ENCODE measurements at regions not wholly inside any gene's neighbourhood (a gene's known extent, or its start where the extent isn't known, plus 50 kb on each side); places are given as distances from the start of the nearest gene placed in this dataset.

DNA sequence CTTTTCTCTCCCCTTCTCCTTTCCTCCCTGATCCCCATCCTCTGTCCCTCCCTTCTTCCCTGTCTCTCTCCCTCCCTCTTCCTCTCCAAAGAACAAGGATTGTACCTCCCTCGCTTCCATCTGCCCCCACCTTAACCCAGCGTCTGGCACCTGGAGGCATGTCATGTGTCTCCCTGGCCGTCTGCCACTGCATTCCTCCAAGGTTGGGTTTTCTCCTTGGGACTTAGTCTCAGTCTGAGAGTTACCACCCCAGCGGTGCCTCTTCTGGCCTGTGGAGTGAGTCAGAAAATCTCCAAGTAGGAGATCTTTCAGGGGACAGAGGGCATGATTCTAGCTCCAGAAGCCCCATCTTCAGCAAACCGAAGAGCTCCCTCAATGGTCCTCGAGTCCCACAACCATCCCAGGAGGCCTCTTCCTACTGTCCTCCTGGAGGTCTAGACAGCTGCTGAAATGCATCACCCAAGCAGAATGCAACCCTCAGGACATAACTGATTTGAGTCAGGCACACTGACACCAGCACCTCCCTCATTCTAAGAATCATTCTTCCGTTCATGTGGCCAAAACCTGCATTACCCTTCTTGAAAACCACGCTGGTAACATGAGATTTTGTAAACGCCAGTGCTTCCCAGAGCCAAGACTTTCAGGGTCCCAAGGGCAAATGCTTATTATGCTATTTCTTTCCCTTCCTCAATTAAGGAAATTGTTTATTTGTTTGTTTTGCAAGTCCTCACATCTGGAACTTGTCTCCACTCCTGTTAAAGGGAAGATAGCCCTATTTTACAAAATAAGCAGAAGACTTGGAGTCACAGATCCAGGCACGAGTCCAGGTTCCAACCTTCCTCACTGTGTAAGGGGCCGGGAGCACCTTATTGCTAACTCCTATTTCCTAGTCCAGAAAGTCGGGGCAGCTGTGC, 463.2 kb downstream of the BCL11B start:
- no peak for DNase-seq (ENCODE audit: low read depth in 2 of 2)

- DNase-seq (ENCODE audit: low read depth in 2 of 2) = no peak
Measured at GRCh38 chr14:98816195-98816594, 455.8 kb downstream of the BCL11B start.

GRCh38 chr14:98816720-98817119, 455.3 kb downstream of the BCL11B start:
- DNase-seq (ENCODE audit: low read depth in 2 of 2) = no peak

- no peak for DNase-seq (ENCODE audit: low read depth in 2 of 2)
Measured at GRCh38 chr14:98819132-98819866, 452.7 kb downstream of the BCL11B start.

GRCh38 chr14:98819867-98820206, 452.2 kb downstream of the BCL11B start:
- no peak for DNase-seq (ENCODE audit: low read depth in 2 of 2)

- DNase-seq (ENCODE audit: low read depth in 2 of 2) = no peak
Measured at GRCh38 chr14:98822917-98823316, 449.1 kb downstream of the BCL11B start.

- no peak for DNase-seq (ENCODE audit: low read depth in 2 of 2)
Measured at GRCh38 chr14:98826618-98827017, 445.4 kb downstream of the BCL11B start.

DNA sequence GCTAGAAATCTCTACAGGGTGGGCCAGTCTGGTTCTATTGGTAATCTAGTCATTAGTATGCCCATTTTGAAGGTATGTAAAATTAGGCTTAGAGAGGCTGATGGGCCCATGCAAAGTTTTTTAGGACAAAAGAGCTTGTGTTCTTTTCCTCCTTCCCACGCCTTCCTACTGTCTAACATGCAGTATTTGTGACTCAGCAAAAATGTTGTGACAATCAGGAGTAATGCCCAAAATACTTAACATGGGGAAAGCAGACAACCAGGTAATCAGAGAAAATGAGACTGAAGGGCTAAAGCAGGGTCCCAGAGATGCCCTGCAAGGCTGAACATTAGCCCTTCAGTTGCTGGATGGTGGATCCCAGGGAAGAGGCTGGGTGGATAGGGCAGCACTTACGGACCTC, 437.9 kb downstream of the BCL11B start:
- no peak for DNase-seq (ENCODE audit: low read depth in 2 of 2)

DNA sequence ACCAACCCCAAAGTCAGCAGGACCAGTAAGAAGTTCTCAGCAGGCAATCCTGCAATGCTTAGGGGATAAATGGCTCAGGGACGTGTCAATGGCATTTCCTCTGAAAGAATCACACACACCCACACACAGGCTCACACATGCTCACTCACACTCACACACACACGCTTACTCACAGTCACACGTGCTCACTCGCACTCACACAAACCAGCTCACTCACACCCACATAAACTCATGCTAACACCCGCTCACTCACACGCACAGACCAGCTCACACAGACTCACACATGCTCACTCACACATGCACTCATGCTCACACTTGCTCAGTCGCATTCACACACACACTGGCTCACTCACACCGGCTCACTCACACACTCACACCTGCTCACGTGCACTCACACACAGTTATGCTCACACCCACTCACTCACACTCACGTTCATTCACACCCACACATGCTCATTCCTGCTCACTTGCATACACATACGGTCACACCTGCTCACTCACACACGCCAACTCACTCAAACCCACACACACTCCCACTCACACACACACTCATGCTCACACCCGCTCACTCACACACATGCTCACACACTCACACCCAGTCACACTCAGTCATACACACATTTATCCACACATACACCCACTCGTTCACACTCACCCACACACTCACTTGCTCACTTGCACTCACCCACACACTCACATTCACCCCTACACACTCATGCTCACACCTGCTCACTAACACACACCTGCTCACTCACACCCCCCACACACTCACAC, 436.8 kb downstream of the BCL11B start:
- no peak for DNase-seq (ENCODE audit: low read depth in 2 of 2)

GRCh38 chr14:98835825-98836100, 436.2 kb downstream of the BCL11B start:
- DNase-seq (ENCODE audit: low read depth in 2 of 2) = no peak

DNA sequence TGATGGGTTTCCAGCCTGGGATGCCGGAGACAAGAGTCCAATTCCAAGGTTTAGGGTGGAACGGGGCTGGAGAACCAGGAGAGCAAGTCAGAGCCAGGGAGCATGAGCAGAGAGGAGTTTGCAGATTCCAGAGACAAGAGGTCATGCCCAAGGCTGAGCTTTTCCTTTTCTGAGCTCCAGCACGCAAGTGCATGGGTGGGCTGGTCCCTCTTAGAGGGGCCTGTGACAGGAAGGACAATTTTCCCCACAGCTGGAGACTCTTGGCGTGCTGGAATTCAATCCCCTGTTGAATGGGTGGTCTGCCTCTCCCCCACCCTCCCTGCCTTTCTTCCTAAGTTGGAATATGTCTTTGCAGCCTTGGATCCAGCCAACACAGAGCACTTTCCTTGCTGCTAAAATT, 431.9 kb downstream of the BCL11B start:
- no peak for DNase-seq (ENCODE audit: low read depth in 2 of 2)

- no peak for DNase-seq (ENCODE audit: low read depth in 2 of 2)
Measured at GRCh38 chr14:98840511-98840910, 431.5 kb downstream of the BCL11B start.

GRCh38 chr14:98844456-98844855, 427.5 kb downstream of the BCL11B start:
- DNase-seq (ENCODE audit: low read depth in 2 of 2) = no peak

DNA sequence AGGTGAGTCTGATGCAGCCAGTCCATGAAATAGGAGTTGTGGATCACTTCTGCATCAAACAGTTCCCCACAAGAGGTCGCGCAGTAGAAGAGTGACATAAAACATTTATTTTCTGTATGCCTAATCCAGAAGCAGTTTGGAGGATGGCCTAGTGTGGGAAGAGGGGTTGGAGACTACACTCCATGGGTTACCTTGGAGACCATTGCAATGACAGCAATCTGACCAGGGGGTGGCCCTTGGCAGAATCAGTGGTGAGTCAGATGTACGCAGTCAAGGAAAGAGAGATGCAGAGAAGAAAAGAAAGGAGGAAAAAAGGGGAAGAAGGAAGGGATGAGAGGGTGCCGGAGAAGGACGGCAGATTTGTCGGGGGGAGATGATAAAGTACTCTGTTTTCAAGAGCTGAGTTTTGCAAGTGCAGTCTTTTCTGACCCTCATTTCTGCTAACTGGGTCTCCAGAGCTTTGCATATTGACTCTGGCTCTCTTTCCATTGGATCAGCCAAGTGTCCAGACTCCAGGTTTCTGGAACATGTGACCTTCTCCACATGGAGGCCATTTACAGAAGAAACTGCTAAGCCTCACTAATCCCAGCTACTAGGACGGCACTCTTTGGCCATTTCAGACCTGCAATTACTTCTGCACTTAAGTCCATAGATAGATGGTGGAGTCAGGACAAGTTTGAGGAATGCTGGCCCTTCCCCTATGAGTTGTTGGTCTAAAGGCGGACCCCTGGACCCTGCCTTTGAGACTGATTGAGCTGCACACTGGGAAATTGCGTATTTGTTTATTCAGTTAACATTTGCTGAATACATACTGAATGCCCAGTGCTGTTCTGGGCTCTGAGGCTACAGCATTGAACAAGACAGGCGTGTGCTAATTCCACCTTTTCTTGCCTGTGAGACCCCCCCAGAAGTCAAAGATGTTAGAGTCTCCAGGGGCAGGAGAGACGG, 424.2 kb downstream of the BCL11B start:
- DNase-seq (ENCODE audit: low read depth in 2 of 2) = no peak

DNA sequence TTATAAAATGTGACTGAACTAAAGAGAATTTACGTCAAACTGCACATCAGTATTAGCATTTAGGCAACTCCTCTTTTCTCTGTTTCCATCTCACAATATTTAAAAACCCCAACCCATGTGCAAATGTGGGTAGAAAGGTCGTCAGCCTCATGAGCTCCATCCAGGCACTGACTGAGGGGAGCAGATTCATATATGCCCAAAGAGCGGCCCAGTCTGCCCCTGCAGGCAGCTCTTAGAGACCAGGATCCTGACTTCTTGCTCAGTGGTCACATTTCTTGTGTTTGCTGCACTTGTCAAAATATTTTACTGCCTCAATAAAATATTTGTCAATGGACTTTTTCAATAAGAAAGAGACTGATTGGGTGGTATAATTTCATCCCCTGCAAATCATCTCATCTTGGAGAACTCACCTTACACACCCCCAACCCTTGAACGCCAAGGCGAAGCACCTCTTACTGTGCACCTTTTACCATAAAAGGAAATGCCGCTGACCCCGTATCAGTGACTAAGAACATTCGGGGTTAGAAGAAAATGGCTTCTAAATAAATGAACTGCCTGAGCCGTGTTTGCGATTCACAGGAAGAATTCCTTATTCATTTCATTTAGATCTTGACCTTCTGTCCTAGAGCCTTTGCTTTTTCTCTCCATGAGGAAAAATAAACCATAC, 418.8 kb downstream of the BCL11B start:
- no peak for DNase-seq (ENCODE audit: low read depth in 2 of 2)

GRCh38 chr14:98855926-98856715, 415.9 kb downstream of the BCL11B start:
- no peak for DNase-seq (ENCODE audit: low read depth in 2 of 2)

GRCh38 chr14:98858158-98858557, 413.8 kb downstream of the BCL11B start:
- DNase-seq (ENCODE audit: low read depth in 2 of 2) = no peak

DNA sequence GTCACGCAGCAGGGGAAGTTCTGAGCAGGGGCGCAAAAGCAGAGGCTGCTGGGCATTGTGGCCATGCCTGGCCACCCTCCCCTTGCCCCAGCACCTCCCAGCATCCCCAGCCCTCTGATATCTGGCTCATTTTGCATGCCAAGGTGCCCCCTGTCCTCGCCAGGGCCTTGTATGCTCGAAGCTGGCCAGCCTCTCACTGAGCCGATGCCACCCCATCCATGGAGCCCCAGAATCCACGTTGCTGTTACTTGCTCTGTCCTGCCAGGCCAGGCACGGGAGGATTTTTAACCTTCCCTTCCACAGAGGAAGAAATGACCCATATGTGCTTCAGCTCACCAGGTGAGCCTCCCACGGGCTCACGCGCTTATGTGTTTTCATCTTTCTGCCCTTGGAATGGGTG, 413.4 kb downstream of the BCL11B start:
- no peak for DNase-seq (ENCODE audit: low read depth in 2 of 2)

DNA sequence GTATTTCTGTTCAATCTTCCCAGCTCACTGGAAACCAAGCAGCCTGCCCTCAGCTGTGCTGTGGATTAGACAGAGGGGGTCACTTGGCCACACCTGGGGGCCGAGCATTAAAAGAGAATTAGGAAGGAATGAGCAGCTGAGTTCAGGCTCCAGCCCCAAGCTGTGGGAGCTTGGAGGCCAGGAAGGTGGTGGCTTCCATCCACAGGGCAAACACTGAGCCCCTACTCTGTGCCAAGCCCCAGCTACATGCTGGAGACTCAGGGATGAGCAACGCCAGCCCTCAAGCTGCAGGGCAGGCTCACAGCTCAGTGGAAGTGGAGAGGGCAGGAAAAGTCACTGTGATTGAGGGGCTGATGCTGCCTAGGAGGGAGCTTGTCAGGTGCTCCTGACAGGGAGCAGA, 412.7 kb downstream of the BCL11B start:
- DNase-seq (ENCODE audit: low read depth in 2 of 2) = no peak

DNA sequence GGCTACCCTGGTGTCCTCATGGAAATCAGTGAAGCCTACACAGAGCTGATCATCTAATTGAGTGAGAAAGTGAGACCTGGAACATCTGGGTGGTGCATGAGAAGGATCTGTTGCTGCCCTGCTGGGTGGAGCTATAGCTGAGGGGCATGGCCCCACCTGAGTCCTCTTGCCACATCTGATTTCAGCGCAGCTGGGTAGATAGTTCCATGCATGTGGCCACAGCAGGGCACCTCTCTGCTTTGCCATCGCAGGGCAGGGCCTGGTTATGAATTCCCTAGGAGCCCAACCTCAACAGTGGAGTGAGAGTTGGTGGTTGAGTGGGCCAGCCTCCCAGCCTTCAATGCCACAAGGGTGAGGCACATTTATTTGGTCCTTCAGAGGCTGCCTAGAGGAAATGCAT, 407.8 kb downstream of the BCL11B start:
- no peak for DNase-seq (ENCODE audit: low read depth in 2 of 2)
